Epithelial cell of prostate (primary cell): ENCODE measurements at regions not wholly inside any gene's neighbourhood (a gene's known extent, or its start where the extent isn't known, plus 50 kb on each side); places are given as distances from the start of the nearest gene placed in this dataset.
"Not testable (repeated sequence)": the region's sequence is repeated elsewhere in the genome, so short reads cannot be mapped to it uniquely, and the experiment has no call there.

Source experiments
- DNase-seq: peaks from one replicate; pipeline ENCODE4 v3.0.0-alpha.2; 2011; ENCODE audit warnings: low read depth, low spot score
- H3K27ac ChIP-seq: fragments of 450-650 bp; 2 replicates; pipeline ENCODE4 v1.5.1; 2017; ENCODE audit warnings: mild to moderate bottlenecking

GRCh38 chr4:85094735-85095134, 128.2 kb upstream of the WDFY3 start:
- H3K27ac ChIP-seq, result no peak overlapping the region
- DNase-seq, result no peak

- DNase-seq, result no peak
- H3K27ac ChIP-seq, result no peak overlapping the region
Observed at GRCh38 chr4:85102606-85103005, 136.1 kb upstream of the WDFY3 start.

GRCh38 chr4:85106166-85106565, 139.7 kb upstream of the WDFY3 start:
- no peak overlapping the region for H3K27ac ChIP-seq
- no peak for DNase-seq

GRCh38 chr4:85106805-85107336, 140.4 kb upstream of the WDFY3 start:
- DNase-seq, result no peak
- no peak overlapping the region for H3K27ac ChIP-seq

- peak; percentile 53 for DNase-seq
- H3K27ac ChIP-seq, result no peak overlapping the region
Observed at GRCh38 chr4:85107553-85107952, 141.1 kb upstream of the WDFY3 start.

GRCh38 chr4:85113706-85114105, 147.2 kb upstream of the WDFY3 start:
- no peak overlapping the region for H3K27ac ChIP-seq
- DNase-seq, result no peak

GRCh38 chr4:85114526-85114925, 148.0 kb upstream of the WDFY3 start:
- DNase-seq, result no peak
- no peak overlapping the region for H3K27ac ChIP-seq

GRCh38 chr4:85116008-85116407, 149.5 kb upstream of the WDFY3 start:
- no peak for DNase-seq
- H3K27ac ChIP-seq, result no peak overlapping the region

GRCh38 chr4:85125688-85126087, 159.2 kb upstream of the WDFY3 start:
- no peak overlapping the region for H3K27ac ChIP-seq
- DNase-seq, result no peak

- no peak for DNase-seq
- H3K27ac ChIP-seq, result no peak overlapping the region
Observed at GRCh38 chr4:85126991-85127591, 160.6 kb upstream of the WDFY3 start.

GRCh38 chr4:85127653-85128052, 161.2 kb upstream of the WDFY3 start:
- no peak overlapping the region for H3K27ac ChIP-seq

GRCh38 chr4:85128246-85129204, 162.0 kb upstream of the WDFY3 start:
- no peak for DNase-seq
- no peak overlapping the region for H3K27ac ChIP-seq

More at GRCh38 chr4:85127653-85128052, 161.2 kb upstream of the WDFY3 start:
- peak; percentile 5 for DNase-seq

- not testable (repeated sequence) for H3K27ac ChIP-seq, DNase-seq
Observed at GRCh38 chr4:85129354-85130125, 163.1 kb upstream of the WDFY3 start.

- no peak for DNase-seq
- no peak overlapping the region for H3K27ac ChIP-seq
Observed at GRCh38 chr4:85132117-85132516, 165.6 kb upstream of the WDFY3 start.

- H3K27ac ChIP-seq, result no peak overlapping the region
- no peak for DNase-seq
Observed at GRCh38 chr4:85132570-85132969, 166.1 kb upstream of the WDFY3 start.

- not testable (repeated sequence) for H3K27ac ChIP-seq, DNase-seq
Observed at GRCh38 chr4:85139749-85140148, 173.3 kb upstream of the WDFY3 start.

GRCh38 chr4:85142451-85142850, 176.0 kb upstream of the WDFY3 start:
- no peak overlapping the region for H3K27ac ChIP-seq
- no peak for DNase-seq

- H3K27ac ChIP-seq, result no peak overlapping the region
- peak; percentile 8 for DNase-seq
Observed at GRCh38 chr4:85147481-85148076, 181.1 kb upstream of the WDFY3 start.

GRCh38 chr4:85149676-85150075, 183.2 kb upstream of the WDFY3 start:
- DNase-seq, result no peak
- no peak overlapping the region for H3K27ac ChIP-seq

- no peak for DNase-seq
- H3K27ac ChIP-seq, result no peak overlapping the region
Observed at GRCh38 chr4:85151371-85151770, 184.9 kb upstream of the WDFY3 start.
